ENCODE measurements at regions not wholly inside any gene's neighbourhood (a gene's known extent, or its start where the extent isn't known, plus 50 kb on each side); places are given as distances from the start of the nearest gene placed in this dataset.
"Not testable (repeated sequence)": the region's sequence is repeated elsewhere in the genome, so short reads cannot be mapped to it uniquely, and the experiment has no call there.

DNA sequence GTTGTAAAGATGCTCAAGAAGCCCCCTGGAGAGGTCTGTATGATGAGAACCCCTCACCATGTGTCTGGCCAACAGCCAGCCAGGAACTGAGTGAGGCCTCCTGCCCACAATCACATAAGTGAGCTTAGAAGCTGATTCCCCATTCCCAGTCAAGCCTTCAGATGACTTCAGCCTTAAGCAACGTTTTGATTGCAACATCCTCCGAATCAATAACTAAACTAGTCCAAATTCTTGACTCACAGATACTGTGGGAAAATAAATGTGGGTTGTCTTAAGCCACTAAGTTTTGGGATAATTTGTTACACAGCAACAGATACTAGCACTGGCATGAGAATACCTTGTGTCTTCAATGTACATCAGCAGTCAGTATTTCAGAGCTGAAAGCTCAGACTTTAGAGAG, 54.5 kb upstream of the HS3ST4 start:
- DNase-seq (ENCODE audit: low read depth in 1 of 2, low spot score in 1 of 2): no peak
- TF ChIP-seq JUND (IDR thresholded peaks at IDR 0.05; ENCODE audit: low read depth): no peak
- in situ Hi-C loops (cut with HindIII; ENCODE audit: low pct_unique_long_range_greater_than_20kb, low sequenced_read_pairs): no loop called here

DNA sequence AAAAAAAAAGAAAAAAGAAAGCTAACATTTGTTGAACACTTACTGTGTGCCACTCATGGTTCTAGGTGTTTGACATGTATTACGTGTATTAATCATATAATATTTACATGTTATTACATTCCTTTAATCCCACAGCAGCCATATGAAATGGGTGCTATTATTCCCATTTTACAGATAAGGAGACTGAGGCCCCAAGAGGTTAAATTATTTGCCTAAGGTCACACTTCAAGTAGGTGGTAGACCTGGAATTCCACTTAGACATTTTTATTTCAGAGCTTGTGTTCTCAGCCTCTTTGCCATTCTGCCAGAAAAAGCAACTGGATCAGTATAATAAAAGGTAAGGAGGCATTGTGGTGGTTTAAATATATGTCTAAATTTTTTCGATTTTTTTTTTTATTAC, 55.1 kb upstream of the HS3ST4 start:
- in situ Hi-C loops (cut with HindIII; ENCODE audit: low pct_unique_long_range_greater_than_20kb, low sequenced_read_pairs): no loop called here
- DNase-seq (ENCODE audit: low read depth in 1 of 2, low spot score in 1 of 2): no peak
- TF ChIP-seq JUND (IDR thresholded peaks at IDR 0.05; ENCODE audit: low read depth): no peak

- in situ Hi-C loops (cut with HindIII; ENCODE audit: low pct_unique_long_range_greater_than_20kb, low sequenced_read_pairs): no loop called here
- DNase-seq (ENCODE audit: low read depth in 1 of 2, low spot score in 1 of 2): no peak
- TF ChIP-seq JUND (IDR thresholded peaks at IDR 0.05; ENCODE audit: low read depth): no peak
These were observed 56.3 kb upstream of the HS3ST4 start for GRCh38 chr16:25635454-25635853.

- DNase-seq (ENCODE audit: low read depth in 1 of 2, low spot score in 1 of 2): no peak
- in situ Hi-C loops (cut with HindIII; ENCODE audit: low pct_unique_long_range_greater_than_20kb, low sequenced_read_pairs): no loop called here
These were observed 58.2 kb upstream of the HS3ST4 start for GRCh38 chr16:25633549-25633948.

DNA sequence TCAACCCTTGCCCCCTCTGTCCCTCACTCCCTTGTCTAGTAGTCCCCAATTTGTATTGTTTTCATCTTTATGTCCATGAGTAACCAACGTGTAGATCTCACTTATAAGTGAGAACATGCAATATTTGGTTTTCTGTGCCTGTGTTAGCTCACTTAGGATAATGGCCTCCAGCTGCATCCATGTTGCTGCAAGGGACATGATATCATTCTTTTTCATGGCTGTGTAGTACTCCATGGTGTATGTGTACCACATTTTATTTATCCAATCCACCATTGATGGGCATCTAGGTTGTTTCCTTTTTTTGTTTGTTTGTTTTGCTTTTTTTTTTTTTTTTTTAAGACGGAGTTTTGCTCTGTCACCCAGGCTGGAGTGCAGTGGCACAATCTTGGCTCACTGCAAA, 63.0 kb upstream of the HS3ST4 start:
- DNase-seq (ENCODE audit: low read depth in 1 of 2, low spot score in 1 of 2): no peak
- no peak for TF ChIP-seq JUND (IDR thresholded peaks at IDR 0.05; ENCODE audit: low read depth)
- in situ Hi-C loops (cut with HindIII; ENCODE audit: low pct_unique_long_range_greater_than_20kb, low sequenced_read_pairs): no loop called here

More at GRCh38 chr16:25633549-25633948, 58.2 kb upstream of the HS3ST4 start:
- no peak for TF ChIP-seq JUND (IDR thresholded peaks at IDR 0.05; ENCODE audit: low read depth)

GRCh38 chr16:25627641-25628040, 64.1 kb upstream of the HS3ST4 start:
- DNase-seq (ENCODE audit: low read depth in 1 of 2, low spot score in 1 of 2): no peak
- in situ Hi-C loops (cut with HindIII; ENCODE audit: low pct_unique_long_range_greater_than_20kb, low sequenced_read_pairs): no loop called here
- TF ChIP-seq JUND (IDR thresholded peaks at IDR 0.05; ENCODE audit: low read depth): no peak

GRCh38 chr16:25626172-25626571, 65.6 kb upstream of the HS3ST4 start:
- in situ Hi-C loops (cut with HindIII; ENCODE audit: low pct_unique_long_range_greater_than_20kb, low sequenced_read_pairs): no loop called here
- DNase-seq (ENCODE audit: low read depth in 1 of 2, low spot score in 1 of 2): no peak
- TF ChIP-seq JUND (IDR thresholded peaks at IDR 0.05; ENCODE audit: low read depth): no peak

DNA sequence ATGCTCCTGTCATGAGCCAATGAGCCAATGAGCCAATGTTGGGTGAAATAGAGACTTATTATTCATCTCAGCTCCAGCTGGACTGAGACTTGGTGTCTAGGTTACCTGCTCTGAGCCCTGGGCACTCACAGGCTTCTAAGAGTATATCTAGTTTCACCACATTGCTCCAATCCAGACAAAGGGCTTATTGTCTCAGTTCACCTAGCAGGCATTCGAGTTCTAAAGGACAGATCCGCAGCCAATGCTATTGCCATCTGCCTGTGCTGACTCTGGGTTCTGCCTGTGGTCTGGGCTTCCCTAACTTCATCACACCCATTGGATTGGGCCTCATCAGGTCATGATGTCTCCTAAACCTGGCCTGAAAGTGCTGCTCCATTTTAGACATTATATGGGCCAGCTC, 66.1 kb upstream of the HS3ST4 start:
- TF ChIP-seq JUND (IDR thresholded peaks at IDR 0.05; ENCODE audit: low read depth): no peak
- no peak for DNase-seq (ENCODE audit: low read depth in 1 of 2, low spot score in 1 of 2)
- in situ Hi-C loops (cut with HindIII; ENCODE audit: low pct_unique_long_range_greater_than_20kb, low sequenced_read_pairs): no loop called here

DNA sequence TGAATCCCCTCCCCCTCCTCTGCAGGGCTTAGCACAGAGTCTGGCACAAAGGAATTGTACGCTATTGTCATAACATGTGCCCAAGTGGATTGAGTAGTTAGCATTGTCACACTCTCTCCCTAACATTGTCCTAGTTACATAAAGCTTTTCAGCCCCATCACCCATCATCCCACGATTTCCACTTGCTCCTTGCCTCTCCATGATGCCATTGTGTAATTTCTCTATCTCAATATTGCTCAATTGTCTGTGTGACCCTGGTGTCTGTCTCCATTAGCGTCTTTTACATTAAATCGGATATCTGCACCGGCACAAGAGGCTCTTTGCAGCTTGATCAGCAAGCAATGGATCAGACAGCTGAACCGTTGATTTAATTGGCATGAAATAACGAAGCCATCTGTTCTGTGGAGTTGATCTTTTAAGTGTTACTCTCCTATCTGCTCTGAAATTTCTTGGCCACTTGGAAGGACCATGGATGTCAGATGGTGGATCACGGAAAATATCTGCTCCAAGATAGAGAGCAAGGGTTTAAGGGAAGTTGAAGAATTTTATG, 77.0 kb upstream of the HS3ST4 start:
- in situ Hi-C loops (cut with HindIII; ENCODE audit: low pct_unique_long_range_greater_than_20kb, low sequenced_read_pairs): no loop called here
- TF ChIP-seq JUND (IDR thresholded peaks at IDR 0.05; ENCODE audit: low read depth): no peak
- DNase-seq (ENCODE audit: low read depth in 1 of 2, low spot score in 1 of 2): no peak

DNA sequence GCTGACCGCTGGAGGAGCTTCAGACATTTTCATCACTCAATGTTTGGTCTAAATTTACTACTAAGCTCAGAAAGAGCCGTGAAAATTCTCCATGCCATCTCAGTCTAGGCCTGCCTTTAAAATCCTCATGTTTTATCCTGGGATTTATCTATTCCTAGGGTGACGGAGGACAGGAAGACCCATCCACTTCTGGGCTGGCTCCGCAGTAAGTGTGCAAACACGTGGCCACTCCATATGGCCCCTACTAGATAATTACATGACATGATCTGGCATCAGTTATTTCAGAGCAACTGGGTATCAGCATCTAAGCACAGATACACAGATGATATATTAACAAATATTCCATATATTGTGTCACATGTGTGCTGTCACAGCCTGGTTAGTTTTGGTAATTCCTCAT, 77.8 kb upstream of the HS3ST4 start:
- no peak for DNase-seq (ENCODE audit: low read depth in 1 of 2, low spot score in 1 of 2)
- TF ChIP-seq JUND (IDR thresholded peaks at IDR 0.05; ENCODE audit: low read depth): no peak
- in situ Hi-C loops (cut with HindIII; ENCODE audit: low pct_unique_long_range_greater_than_20kb, low sequenced_read_pairs): no loop called here

- in situ Hi-C loops (cut with HindIII; ENCODE audit: low pct_unique_long_range_greater_than_20kb, low sequenced_read_pairs): no loop called here
- TF ChIP-seq JUND (IDR thresholded peaks at IDR 0.05; ENCODE audit: low read depth): no peak
- DNase-seq (ENCODE audit: low read depth in 1 of 2, low spot score in 1 of 2): no peak
These were observed 83.8 kb upstream of the HS3ST4 start for GRCh38 chr16:25608002-25608401.

DNA sequence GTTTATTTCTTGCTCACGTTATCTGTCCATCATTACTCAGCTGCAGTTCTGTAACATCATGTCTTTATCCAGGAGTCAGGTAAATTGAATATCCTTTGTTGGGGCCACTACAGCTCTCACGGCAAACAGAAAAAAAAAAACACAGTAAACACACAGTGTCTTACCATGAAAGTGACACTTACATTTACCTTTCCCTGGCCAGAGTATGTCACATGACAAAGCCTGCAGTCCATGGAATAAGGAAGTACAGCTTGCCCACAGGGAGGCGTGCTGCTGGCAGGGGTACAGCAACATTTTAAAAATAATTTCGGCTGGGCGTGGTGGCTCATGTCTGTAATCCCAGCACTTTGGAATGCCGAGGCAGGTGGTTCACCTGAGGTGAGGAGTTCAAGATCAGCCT, 85.7 kb upstream of the HS3ST4 start:
- in situ Hi-C loops (cut with HindIII; ENCODE audit: low pct_unique_long_range_greater_than_20kb, low sequenced_read_pairs): no loop called here
- no peak for DNase-seq (ENCODE audit: low read depth in 1 of 2, low spot score in 1 of 2)
- TF ChIP-seq JUND (IDR thresholded peaks at IDR 0.05; ENCODE audit: low read depth): no peak

GRCh38 chr16:25605381-25605780, 86.4 kb upstream of the HS3ST4 start:
- DNase-seq (ENCODE audit: low read depth in 1 of 2, low spot score in 1 of 2): no peak
- no peak for TF ChIP-seq JUND (IDR thresholded peaks at IDR 0.05; ENCODE audit: low read depth)
- in situ Hi-C loops (cut with HindIII; ENCODE audit: low pct_unique_long_range_greater_than_20kb, low sequenced_read_pairs): no loop called here

- DNase-seq (ENCODE audit: low read depth in 1 of 2, low spot score in 1 of 2): not testable (repeated sequence)
These were observed 90.5 kb upstream of the HS3ST4 start for GRCh38 chr16:25601306-25601705.

More at GRCh38 chr16:25601306-25601705, 90.5 kb upstream of the HS3ST4 start:
- in situ Hi-C loops (cut with HindIII; ENCODE audit: low pct_unique_long_range_greater_than_20kb, low sequenced_read_pairs): not testable (repeated sequence)
